Heart left ventricle (tissue), 16 donors: ENCODE measurements at regions not wholly inside any gene's neighbourhood (a gene's known extent, or its start where the extent isn't known, plus 50 kb on each side); places are given as distances from the start of the nearest gene placed in this dataset.

ENCODE experiments used
- ATAC-seq, 4 donors: fragments of 200-7000 bp; cut with Tn5 transposase; one replicate each; pipeline ENCODE4 v1.9.1; 2020 to 2022; ENCODE audit warnings: moderate library complexity in 4 of 4, mild to moderate bottlenecking in 3 of 4, moderate number of reproducible peaks in 1 of 4
- DNase-seq, 5 donors: peaks; one replicate each; pipeline ENCODE4 v3.0.0-alpha.2; 2020
- H3K27ac ChIP-seq, 12 donors: fragments of 200-600 bp; sonication (generic) in 4 of 12; one replicate each; pipeline versions ENCODE4 v1.5.0 to v1.8.0; 2016 to 2022; ENCODE audit warnings: mild to moderate bottlenecking in 2 of 12
- H3K27me3 ChIP-seq, 9 donors: fragments of 200-600 bp; sonication (generic) in 2 of 9; one replicate each; pipeline versions ENCODE4 v1.5.1 to v1.8.0; 2016 to 2022; ENCODE audit warnings: mild to moderate bottlenecking in 3 of 9
- H3K36me3 ChIP-seq, 9 donors: fragments of 200-600 bp; sonication (generic) in 2 of 9; one replicate each; pipeline versions ENCODE4 v1.5.0 to v1.8.0; 2018 to 2022; ENCODE audit warnings: mild to moderate bottlenecking in 2 of 9
- H3K4me1 ChIP-seq, 12 donors: fragments of 200-600 bp; sonication (generic) in 4 of 12; one replicate each; pipeline versions ENCODE4 v1.5.0 to v1.8.0; 2016 to 2022; ENCODE audit warnings: mild to moderate bottlenecking in 3 of 12
- H3K4me3 ChIP-seq, 12 donors: fragments of 200-600 bp; sonication (generic) in 4 of 12; one replicate each; pipeline versions ENCODE4 v1.5.0 to v1.8.0; 2017 to 2022; ENCODE audit warnings: mild to moderate bottlenecking in 9 of 12, moderate library complexity in 4 of 12
- H3K9me3 ChIP-seq, 12 donors: fragments of 200-600 bp; sonication (generic) in 4 of 12; one replicate each; pipeline versions ENCODE4 v1.5.0 to v1.8.0; 2016 to 2022; ENCODE audit warnings: mild to moderate bottlenecking in 1 of 12
- CTCF ChIP-seq, 12 donors: fragments of 200-600 bp; sonication (generic) in 4 of 12; IDR thresholded peaks; one replicate each; pipeline versions ENCODE4 v1.5.0 to v1.8.0; 2018 to 2022; ENCODE audit warnings: antibody characterized with exemption in 12 of 12, mild to moderate bottlenecking in 5 of 12
- POLR2A ChIP-seq, 2 donors: fragments of 450-650 bp; IDR thresholded peaks; one replicate each; pipeline ENCODE4 v1.6.1; 2017; ENCODE audit warnings: antibody characterized with exemption in 2 of 2, mild to moderate bottlenecking in 2 of 2, moderate library complexity in 2 of 2
- WGBS, 4 donors: extraction: QIAGEN DNeasy Blood & Tissue Kit in 2 of 4; methylation state at CpG; one replicate each; pipeline versions ENCODE4 v1.1.5 to v1.1.7; 2013 to 2018; 5-methylcytosine and 5-hydroxymethylcytosine counted together
- intact Hi-C, 10 donors: fragments of 100-400 bp; cut with DNase I; formaldehyde crosslinking; loops; one replicate each; pipeline versions ENCODE4 v1.11.1 to v1.14.2; 2022
- donor health status: ischemic (EF 13 %, LVEDD 7.1; RV severe dilation, severe dysfunction).
- donor health status: healthy with polysubstance abuse.
- donor health status: DM: no; HTN: yes; CAD: no.
- donor health status: DM: no; HTN: no; CAD: no.
- donor health status: ischemic (EF 25% LVEDD 6.9; RV normal size, moderate dysfunction).
- donor health status: ischemic (EF 25% LVEDD 5.7; RV mildly dilated, moderate dysfunction).
- donor health status: healthy.
- donor health status: DM: yes; HTN: yes; CAD: no.
- donor health status: ischemic (EF 35%, LVEDD 5.7; RV mildly dilated, moderate dysfunction).
- donor health status: nonischemic (EF 11% LVEDD 7.7; RV severe dilation, severe dysfunction).
- donor health status: DM: yes; HTN: yes; CAD: no.
- donor health status: PGD.
- donor health status: ischemic (EF 29% LVEDD 5.4; RV normal size, mild dysfunction).
- donor health status: nonischemic (EF 23%, LVEDD 6.1; RV moderate dilation, normal function).

- 60 to 81% (median 66%) methylated on average over 3 of the region's 3 CpGs for WGBS, 4 donors
- no peak for ATAC-seq
- no peak for DNase-seq
- H3K9me3 ChIP-seq = no peaks in the 10 kb centered on the region
- no peak overlapping the region for H3K4me3 ChIP-seq
- H3K36me3 ChIP-seq = no peaks in the 10 kb centered on the region
- no peaks in the 10 kb centered on the region for H3K4me1 ChIP-seq
- H3K27me3 ChIP-seq = no peaks in the 10 kb centered on the region
- TF ChIP-seq CTCF (IDR thresholded peaks at IDR 0.05) (no peak), POLR2A (IDR thresholded peaks at IDR 0.05) (no peak)
- no peak overlapping the region for H3K27ac ChIP-seq
- intact Hi-C loops = no loop called here
Observed at GRCh38 chr2:163407296-163407695, 328.5 kb downstream of the FIGN start.

GRCh38 chr2:163405298-163405697 is 330.5 kb downstream of the FIGN start:
- Histone ChIP-seq H3K4me1 (no peaks in the 10 kb centered on the region), H3K27me3 (no peaks in the 10 kb centered on the region), H3K27ac (no peak overlapping the region), H3K4me3 (no peak overlapping the region), H3K36me3 (no peaks in the 10 kb centered on the region), H3K9me3 (no peaks in the 10 kb centered on the region)
- no peak for TF ChIP-seq CTCF (IDR thresholded peaks at IDR 0.05)
- TF ChIP-seq POLR2A (IDR thresholded peaks at IDR 0.05) = no peak
- intact Hi-C loops = no loop called here
- DNase-seq (no peak), ATAC-seq (no peak)
- 79 to 86% (median 82%) methylated on average over 2 of the region's 2 CpGs for WGBS, 4 donors

GRCh38 chr2:163401481-163401880 is 334.3 kb downstream of the FIGN start:
- peak in 1 of 5 donors; percentile 26 for DNase-seq
- no peak for TF ChIP-seq CTCF (IDR thresholded peaks at IDR 0.05)
- no peak for TF ChIP-seq POLR2A (IDR thresholded peaks at IDR 0.05)
- no peak for ATAC-seq
- Histone ChIP-seq H3K27ac (no peak overlapping the region), H3K4me1 (no peaks in the 10 kb centered on the region), H3K27me3 (no peaks in the 10 kb centered on the region), H3K9me3 (no peaks in the 10 kb centered on the region), H3K36me3 (no peaks in the 10 kb centered on the region), H3K4me3 (no peak overlapping the region)
- intact Hi-C loops = no loop called here
- 62 to 77% (median 71%) methylated on average over 3 of the region's 3 CpGs for WGBS, 4 donors

GRCh38 chr2:163397451-163397850 is 338.4 kb downstream of the FIGN start:
- Histone ChIP-seq H3K4me3 (no peak overlapping the region), H3K9me3 (no peaks in the 10 kb centered on the region), H3K27ac (no peak overlapping the region), H3K4me1 (no peaks in the 10 kb centered on the region), H3K36me3 (no peaks in the 10 kb centered on the region), H3K27me3 (no peaks in the 10 kb centered on the region)
- TF ChIP-seq CTCF (IDR thresholded peaks at IDR 0.05) (no peak), POLR2A (IDR thresholded peaks at IDR 0.05) (no peak)
- no peak for ATAC-seq
- 60 to 72% (median 66%) methylated on average over 2 of the region's 2 CpGs for WGBS, 4 donors
- intact Hi-C loops = no loop called here
- no peak for DNase-seq
